ENCODE measurements at regions not wholly inside any gene's neighbourhood (a gene's known extent, or its start where the extent isn't known, plus 50 kb on each side); places are given as distances from the start of the nearest gene placed in this dataset.

DNA sequence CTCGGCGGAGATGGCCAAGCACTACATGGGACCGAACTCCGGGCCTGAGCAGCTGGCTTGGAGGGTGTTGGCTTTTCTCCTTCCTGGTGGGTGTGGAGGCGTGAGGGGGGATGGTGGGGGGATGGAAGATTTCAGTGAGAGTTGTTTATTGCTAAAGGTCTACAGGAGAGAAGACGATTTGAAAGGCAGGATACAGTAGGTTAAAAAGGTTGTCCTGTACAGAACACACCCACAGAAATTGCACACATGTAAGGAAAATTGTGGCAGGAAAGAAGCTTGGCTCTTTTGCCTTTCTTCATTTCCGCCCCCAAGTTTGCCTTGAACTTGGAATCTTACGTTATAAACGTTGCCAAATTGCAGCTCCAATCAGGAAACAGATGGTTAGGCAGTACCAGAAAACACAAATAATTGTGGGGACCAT is 74.1 kb upstream of the STOX2 start:
- H3K4me1 ChIP-seq (ENCODE audit: control insufficient read depth, extremely low read depth, insufficient read depth, low read length) = no peaks in the 10 kb centered on the region
- POLR2A ChIA-PET = no interaction called here
- no peak overlapping the region for H3K27ac ChIP-seq (ENCODE audit: insufficient read depth, low read depth, low read length)
- no peaks in the 10 kb centered on the region for H3K36me3 ChIP-seq (ENCODE audit: control insufficient read depth in 2 of 2, extremely low read depth in 1 of 2, insufficient read depth in 2 of 2, low read length in 2 of 2)
- H3K9me3 ChIP-seq (replicated peaks; ENCODE audit: control insufficient read depth, insufficient read depth, low read length) = no peaks in the 10 kb centered on the region
- H3K9ac ChIP-seq (replicated peaks; ENCODE audit: extremely low read depth, insufficient read depth, low read length) = no peak overlapping the region
- intact Hi-C loops (cut with micrococcal nuclease) (no loop called here), dilution Hi-C loops (cut with MboI; ENCODE audit: extremely low pct_ligation_motif_present, low sequenced_read_pairs) (no loop called here)
- BruUV-seq (replicated peaks) = no TSS peak
- no peak overlapping the region for H2AFZ ChIP-seq (ENCODE audit: low read depth, low read length)
- no peaks in the 10 kb centered on the region for H4K20me1 ChIP-seq (replicated peaks; ENCODE audit: control insufficient read depth, extremely low read depth, insufficient read depth, low read length)
- CTCF ChIA-PET = interaction anchor here (0.9 to 1.9 kb wide), 3 partner anchors 10 to 433 kb away, joined by 4 to 6 read pairs (median 4); no protein-coding TSS in a partner anchor
- H3K27me3 ChIP-seq (ENCODE audit: control insufficient read depth in 2 of 2, insufficient read depth in 2 of 2, low read length in 2 of 2) = no peaks in the 10 kb centered on the region
- H3K4me2 ChIP-seq (ENCODE audit: insufficient read depth, low read length) = no peak overlapping the region
- H3K9me1 ChIP-seq (replicated peaks; ENCODE audit: control insufficient read depth, extremely low read depth, insufficient read depth, low read length) = no peaks in the 10 kb centered on the region
- H3K79me2 ChIP-seq (ENCODE audit: control insufficient read depth, insufficient read depth, low read length) = no peaks in the 10 kb centered on the region
- FAIRE-seq (no peak), DNase-seq (ENCODE audit: low read depth, low spot score) (peak; percentile 82)
- no peak overlapping the region for H3K4me3 ChIP-seq (replicated peaks in 1 of 3; ENCODE audit: insufficient read depth in 1 of 3, low read depth in 1 of 3, low read length in 3 of 3)
- TF ChIP-seq MYC (IDR thresholded peaks at IDR 0.05; ENCODE audit: low read depth, low read length) (no peak), JUN (IDR thresholded peaks at IDR 0.05; ENCODE audit: borderline replicate concordance, insufficient read depth, insufficient read length, low read depth) (no peak), POLR2AphosphoS5 (IDR thresholded peaks at IDR 0.05; ENCODE audit: insufficient read depth, low read depth, low read length) (no peak), GATA2 (IDR thresholded peaks at IDR 0.05; ENCODE audit: insufficient read depth, insufficient read length, low read depth, low read length) (no peak), POLR2A (IDR thresholded peaks at IDR 0.05; ENCODE audit: low read depth, low read length) (no peak), FOS (IDR thresholded peaks at IDR 0.05; ENCODE audit: borderline replicate concordance, insufficient read depth, low read length) (no peak), EZH2 (IDR thresholded peaks at IDR 0.05; ENCODE audit: borderline replicate concordance, low read depth, low read length, severe bottlenecking) (no peak)
- TF ChIP-seq, protein P1, sequence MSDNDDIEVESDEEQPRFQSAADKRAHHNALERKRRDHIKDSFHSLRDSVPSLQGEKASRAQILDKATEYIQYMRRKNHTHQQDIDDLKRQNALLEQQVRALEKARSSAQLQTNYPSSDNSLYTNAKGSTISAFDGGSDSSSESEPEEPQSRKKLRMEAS (IDR thresholded peaks at IDR 0.05; ENCODE audit: insufficient read depth, insufficient read length) = no peak
- TF ChIP-seq, protein P2, sequence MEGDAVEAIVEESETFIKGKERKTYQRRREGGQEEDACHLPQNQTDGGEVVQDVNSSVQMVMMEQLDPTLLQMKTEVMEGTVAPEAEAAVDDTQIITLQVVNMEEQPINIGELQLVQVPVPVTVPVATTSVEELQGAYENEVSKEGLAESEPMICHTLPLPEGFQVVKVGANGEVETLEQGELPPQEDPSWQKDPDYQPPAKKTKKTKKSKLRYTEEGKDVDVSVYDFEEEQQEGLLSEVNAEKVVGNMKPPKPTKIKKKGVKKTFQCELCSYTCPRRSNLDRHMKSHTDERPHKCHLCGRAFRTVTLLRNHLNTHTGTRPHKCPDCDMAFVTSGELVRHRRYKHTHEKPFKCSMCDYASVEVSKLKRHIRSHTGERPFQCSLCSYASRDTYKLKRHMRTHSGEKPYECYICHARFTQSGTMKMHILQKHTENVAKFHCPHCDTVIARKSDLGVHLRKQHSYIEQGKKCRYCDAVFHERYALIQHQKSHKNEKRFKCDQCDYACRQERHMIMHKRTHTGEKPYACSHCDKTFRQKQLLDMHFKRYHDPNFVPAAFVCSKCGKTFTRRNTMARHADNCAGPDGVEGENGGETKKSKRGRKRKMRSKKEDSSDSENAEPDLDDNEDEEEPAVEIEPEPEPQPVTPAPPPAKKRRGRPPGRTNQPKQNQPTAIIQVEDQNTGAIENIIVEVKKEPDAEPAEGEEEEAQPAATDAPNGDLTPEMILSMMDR (IDR thresholded peaks at IDR 0.05; ENCODE audit: extremely low read depth in 1 of 2, insufficient read depth in 1 of 2, low read depth in 1 of 2, low read length in 2 of 2) = no peak
